DMS153 (cell line): ENCODE measurements at regions not wholly inside any gene's neighbourhood (a gene's known extent, or its start where the extent isn't known, plus 50 kb on each side); places are given as distances from the start of the nearest gene placed in this dataset.

Experiments
- DNase-seq: peaks from one replicate; lab custom pipeline; 2025; lab: John Stamatoyannopoulos, UW

- no peak for DNase-seq
These were observed 592.7 kb downstream of the TNS3 start for GRCh38 chr7:46989247-46989646.

GRCh38 chr7:46982928-46983327 lies 599.0 kb downstream of the TNS3 start:
- DNase-seq, result no peak

GRCh38 chr7:46979439-46979838 lies 602.5 kb downstream of the TNS3 start:
- no peak for DNase-seq

GRCh38 chr7:46975493-46975892 lies 606.4 kb downstream of the TNS3 start:
- DNase-seq, result no peak

- DNase-seq, result no peak
These were observed 609.7 kb downstream of the TNS3 start for GRCh38 chr7:46972205-46972604.

DNA sequence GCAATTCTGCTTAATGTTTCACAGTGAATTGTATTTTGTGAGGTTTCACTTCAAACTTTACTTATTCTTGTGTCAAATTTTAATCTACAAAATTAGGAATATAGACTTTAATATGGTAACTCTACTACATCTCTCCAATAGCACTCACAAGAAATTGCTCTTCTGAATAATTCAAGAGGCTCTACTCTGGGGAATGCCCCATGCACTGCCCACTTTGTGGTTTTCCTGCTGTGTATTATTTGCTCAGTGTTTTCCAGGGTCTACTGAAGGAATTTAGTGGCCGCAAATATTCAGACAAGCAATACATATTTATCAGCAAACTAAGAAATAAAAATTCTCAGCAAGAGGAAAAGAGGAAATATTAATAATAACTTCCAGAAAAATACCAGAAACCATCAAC lies 611.4 kb downstream of the TNS3 start:
- DNase-seq, result no peak

DNA sequence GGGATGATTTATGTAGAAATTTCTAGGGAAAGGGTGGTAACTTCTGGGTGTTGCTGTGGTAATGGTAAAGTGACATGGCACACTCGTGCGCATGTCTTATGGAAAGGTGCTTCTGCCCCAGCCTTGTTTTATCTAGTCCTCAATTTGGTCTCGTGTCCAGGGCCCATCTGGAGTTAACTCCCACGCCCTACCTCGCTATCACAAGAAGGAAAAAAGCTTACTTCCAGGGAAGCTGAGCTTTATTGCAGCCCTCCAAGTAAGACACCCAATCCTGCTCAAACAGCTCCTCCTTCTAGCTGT lies 611.8 kb downstream of the TNS3 start:
- no peak for DNase-seq

DNA sequence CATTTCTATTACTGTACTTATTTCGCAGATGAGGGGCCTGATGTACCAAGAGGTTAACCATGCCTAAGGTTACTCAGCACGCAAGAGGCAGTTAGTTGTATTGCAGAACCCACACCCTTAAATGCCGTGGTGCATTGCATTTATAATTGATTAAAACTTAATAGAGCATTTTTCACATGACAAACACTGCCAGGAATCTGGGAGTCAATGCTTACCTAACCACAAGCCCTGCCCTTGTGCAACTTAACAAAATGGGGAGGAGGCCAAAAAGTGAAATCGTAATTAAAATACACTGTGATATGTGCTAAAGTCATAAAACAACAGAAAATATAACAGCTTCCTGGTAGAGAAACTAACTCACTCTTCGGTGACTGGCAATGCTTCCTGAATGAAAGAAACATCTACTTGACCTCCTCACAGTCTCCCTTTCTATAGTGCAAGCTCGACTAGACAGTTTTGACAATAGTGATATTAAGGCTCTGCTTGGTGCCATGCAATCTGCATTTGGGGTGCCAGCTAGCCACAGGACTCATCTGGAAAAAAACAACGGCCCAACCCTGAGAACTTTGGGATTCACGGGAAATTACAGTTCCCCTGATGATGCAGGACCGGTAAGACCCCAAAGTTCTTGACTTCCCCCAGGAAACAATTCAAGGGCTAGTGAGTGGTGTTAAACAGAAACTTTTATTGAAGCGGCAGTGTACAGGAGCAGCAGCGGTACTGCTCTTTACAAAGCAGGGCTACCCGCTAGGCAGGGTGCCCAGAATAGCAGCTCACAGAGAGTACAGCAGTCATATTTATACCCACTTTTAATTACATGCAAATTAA lies 612.4 kb downstream of the TNS3 start:
- DNase-seq, result no peak

- DNase-seq, result no peak
These were observed 613.9 kb downstream of the TNS3 start for GRCh38 chr7:46968003-46968402.

DNA sequence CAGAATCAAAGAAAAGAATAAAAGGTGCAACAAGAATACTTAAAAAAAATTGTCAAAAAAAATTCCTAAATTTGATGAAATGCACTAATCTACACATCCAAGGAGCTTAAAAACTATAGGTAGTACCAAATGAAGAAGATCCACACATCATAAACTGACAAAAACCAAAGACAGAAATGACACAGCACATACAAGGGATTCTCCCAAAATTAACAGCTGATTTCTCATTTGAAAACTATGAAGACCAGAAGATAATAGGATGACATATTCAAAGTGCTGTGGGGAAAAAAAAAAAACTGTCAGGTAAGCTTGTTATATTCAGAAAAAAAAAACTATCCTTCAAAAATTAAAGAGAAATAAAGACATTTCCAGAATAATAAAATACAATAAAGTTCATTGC lies 618.2 kb downstream of the TNS3 start:
- DNase-seq, result no peak

DNA sequence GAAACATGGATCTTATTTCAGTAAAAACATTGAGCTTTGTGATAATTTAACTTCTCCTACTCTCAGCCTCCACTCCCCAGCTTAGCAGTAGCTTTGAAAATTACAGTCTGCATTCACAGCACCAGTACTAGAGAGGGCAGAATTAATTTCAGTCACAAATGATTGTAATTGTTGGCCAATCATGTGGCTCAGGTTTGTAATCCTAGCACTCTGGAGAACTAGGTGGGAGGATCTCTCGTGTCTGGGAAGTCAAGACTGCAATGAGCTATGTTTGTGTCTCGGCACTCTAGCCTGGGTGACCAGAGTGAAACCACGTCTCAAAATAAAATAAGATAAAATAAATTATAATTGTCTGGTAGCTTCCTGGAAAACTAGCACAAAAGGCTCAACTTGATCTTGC lies 620.9 kb downstream of the TNS3 start:
- DNase-seq, result no peak

- no peak for DNase-seq
These were observed 624.7 kb downstream of the TNS3 start for GRCh38 chr7:46957195-46957594.

- DNase-seq, result no peak
These were observed 626.4 kb downstream of the TNS3 start for GRCh38 chr7:46955531-46955930.

- DNase-seq, result no peak
These were observed 627.7 kb downstream of the TNS3 start for GRCh38 chr7:46954181-46954580.

DNA sequence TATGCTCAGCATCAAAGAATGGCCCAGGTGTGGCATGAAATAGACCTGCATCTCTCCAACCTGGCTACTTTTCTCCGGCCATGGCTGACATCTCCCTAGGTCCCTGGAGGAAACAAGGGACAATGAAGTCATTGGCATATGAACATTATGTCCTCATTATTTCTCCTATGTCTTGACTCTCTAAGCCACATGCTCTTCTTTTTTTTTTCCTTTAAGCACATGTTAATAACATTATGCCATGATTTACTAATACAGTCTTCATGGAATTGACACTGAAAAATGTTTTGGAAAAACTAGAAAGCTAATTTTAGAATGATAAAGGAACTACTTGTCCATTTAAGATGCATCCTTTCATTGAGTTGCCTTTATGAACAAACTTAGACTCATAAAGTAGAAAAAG lies 628.9 kb downstream of the TNS3 start:
- DNase-seq, result no peak

- DNase-seq, result no peak
These were observed 632.5 kb downstream of the TNS3 start for GRCh38 chr7:46949270-46949931.

- DNase-seq, result peak; percentile 71
These were observed 633.2 kb downstream of the TNS3 start for GRCh38 chr7:46948716-46949115.

DNA sequence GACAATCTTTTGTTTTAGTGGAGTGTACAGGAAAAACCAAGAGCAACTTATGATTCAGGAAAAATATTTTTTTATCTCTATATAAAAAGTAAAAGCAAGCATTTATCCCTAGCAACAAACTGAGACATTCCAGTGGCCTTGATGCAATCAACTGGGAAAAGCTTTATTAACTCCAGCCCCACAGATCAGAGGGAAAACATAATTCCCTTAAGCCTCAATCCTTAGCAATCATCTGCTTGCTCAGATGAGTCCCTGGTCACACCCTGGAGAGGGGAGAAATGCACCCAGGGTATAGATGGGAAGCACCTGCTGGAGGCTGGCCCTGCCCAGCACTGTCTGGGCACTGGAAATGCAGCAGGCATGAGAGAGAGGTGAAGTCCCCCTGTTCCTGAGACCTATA lies 636.6 kb downstream of the TNS3 start:
- DNase-seq, result no peak

DNA sequence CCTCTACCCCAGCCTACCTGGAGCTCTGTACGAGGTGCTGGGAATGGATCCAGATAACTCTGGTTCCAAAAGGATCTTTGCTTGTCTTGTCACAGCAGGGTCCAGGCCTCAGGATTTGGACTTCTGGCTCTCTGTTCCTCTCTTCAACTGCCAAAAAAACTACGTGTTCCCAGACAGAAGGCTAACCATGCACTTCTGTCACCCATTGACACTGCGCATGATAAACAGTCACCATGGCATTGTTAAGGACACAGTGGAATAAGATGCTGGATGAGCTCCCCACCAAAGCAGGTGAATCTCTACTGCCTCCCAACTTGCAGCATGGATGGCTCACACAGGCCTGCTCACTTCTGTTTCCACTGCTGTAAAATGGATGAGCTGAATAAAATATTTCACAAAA lies 637.9 kb downstream of the TNS3 start:
- DNase-seq, result no peak

DNA sequence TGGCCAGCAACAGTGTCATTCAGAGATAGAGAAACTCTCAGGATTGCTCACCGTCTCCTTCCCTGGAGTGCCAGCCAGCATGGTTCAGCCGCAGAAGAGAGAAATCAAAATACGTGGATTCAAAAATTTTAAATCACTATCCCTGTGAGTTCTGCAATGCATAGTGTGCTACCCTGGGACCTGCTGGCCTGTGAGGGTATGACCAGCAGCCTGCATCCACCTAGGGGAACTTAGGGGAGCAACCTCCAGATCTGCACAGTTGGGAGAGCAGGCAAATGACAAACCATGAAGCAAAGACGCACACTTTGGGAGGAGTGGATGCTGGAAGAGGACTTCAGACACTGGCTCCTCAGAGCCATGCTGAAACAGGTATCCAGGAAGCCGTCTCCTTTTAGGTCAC lies 639.3 kb downstream of the TNS3 start:
- no peak for DNase-seq

DNA sequence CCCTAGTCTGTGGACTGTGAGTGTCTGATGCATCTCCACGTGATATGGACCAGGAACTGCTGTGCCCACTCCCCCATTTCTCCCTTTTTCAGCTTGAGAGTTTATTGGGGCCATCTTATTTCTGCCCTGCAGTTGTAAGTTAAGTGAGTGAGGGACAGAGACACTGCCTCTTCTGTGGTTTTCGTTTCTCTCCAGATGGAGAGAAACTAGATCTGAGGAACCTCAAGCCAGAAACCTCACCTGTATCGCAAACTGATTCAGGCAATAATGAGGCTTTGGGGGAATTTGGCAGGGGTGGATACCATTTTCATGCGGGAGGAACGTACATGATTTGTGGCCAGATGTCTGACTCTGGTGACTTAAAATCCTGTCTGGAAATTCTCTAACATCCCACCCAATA lies 641.7 kb downstream of the TNS3 start:
- no peak for DNase-seq

DNA sequence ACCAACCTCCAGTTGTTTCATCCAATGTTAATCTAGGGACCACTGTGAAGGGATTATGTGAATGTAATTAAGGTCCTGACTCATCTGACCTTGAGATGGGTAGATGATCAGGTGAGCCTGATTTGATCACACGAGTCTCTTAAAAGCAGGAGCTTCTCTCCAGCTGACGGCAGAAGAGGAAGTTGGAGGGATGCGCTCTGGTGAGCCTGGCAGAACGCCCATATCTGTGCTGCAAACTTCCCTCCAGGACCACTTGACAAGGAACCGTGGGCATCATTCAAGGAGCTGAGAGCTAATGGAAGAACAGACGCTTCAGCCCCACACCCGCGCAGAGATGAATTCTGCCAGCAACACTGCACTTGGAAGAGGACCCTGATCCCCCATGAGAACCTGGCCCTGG lies 642.4 kb downstream of the TNS3 start:
- no peak for DNase-seq

DNA sequence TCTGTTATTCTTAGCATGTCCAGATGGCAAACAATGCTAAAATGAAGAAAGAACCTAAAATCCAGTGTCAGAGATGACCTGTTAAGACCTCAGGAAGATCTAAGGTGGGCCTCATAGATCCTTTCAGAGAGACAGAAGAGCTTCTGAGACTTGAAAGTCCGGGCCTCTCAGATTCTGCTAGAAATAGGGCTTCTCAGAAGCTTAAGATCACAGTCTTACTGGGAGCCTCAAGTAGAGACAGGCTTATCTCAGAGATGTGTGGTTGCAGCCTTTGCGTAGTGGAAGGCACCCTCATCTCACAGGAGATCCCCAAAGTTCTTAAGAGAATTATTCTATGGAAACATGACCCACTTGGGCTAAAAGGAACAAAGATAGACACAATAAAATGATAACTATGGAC lies 642.8 kb downstream of the TNS3 start:
- DNase-seq, result no peak

DNA sequence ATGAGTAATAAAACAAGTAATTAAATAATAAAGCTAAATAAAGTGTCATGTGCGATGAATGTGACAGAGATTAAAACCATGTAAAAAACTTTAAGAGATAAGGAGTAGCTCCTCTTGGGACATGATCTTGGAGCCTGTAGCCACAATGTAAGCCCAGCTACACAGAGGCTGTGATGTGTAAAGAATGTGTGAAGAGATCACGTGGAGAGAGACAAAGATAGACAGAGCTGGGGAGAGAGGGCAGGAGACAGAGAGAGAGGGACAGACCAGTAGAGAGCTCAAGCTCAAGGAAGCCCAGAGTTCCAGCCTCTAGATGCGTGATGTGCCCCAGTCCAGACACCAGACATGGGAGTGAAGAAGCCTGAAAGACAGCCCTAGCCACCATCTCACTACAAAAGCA lies 644.1 kb downstream of the TNS3 start:
- no peak for DNase-seq
